Kidney epithelial cell (primary cell): ENCODE measurements at regions not wholly inside any gene's neighbourhood (a gene's known extent, or its start where the extent isn't known, plus 50 kb on each side); places are given as distances from the start of the nearest gene placed in this dataset.

Experiments used
- DNase-seq: peaks from one replicate; pipeline ENCODE4 v3.0.0-alpha.2; 2010; ENCODE audit warnings: low read depth
- H3K27me3 ChIP-seq: 2 replicates; pipeline ENCODE4 v1.6.0; 2011; ENCODE audit warnings: low read length; ENCODE audit not compliant: control insufficient read depth, insufficient read depth
- H3K36me3 ChIP-seq: 2 replicates; pipeline ENCODE4 v1.5.1; 2011; ENCODE audit warnings: low read length; ENCODE audit not compliant: control insufficient read depth, insufficient read depth
- H3K4me3 ChIP-seq: 2 replicates; pipeline ENCODE4 v1.5.1; 2011; ENCODE audit warnings: low read depth, mild to moderate bottlenecking, control low read depth, low read length
- CTCF ChIP-seq: IDR thresholded peaks from 2 replicates; pipeline ENCODE4 v1.5.1; 2011; ENCODE audit warnings: mild to moderate bottlenecking, moderate library complexity, low read length, control low read depth, inconsistent platforms; ENCODE audit not compliant: insufficient read depth, poor library complexity, severe bottlenecking

GRCh38 chr3:106707347-106707746, 669.9 kb upstream of the CCDC54 start:
- H3K4me3 ChIP-seq, result no peak overlapping the region
- DNase-seq, result no peak
- TF ChIP-seq CTCF, result no peak
- H3K36me3 ChIP-seq, result no peaks in the 10 kb centered on the region
- no peaks in the 10 kb centered on the region for H3K27me3 ChIP-seq

GRCh38 chr3:106710596-106710995, 666.6 kb upstream of the CCDC54 start:
- no peaks in the 10 kb centered on the region for H3K36me3 ChIP-seq
- no peak for DNase-seq
- TF ChIP-seq CTCF, result no peak
- H3K4me3 ChIP-seq, result no peak overlapping the region
- H3K27me3 ChIP-seq, result no peaks in the 10 kb centered on the region

GRCh38 chr3:106711650-106712049, 665.6 kb upstream of the CCDC54 start:
- Histone ChIP-seq H3K36me3 (no peaks in the 10 kb centered on the region), H3K27me3 (no peaks in the 10 kb centered on the region), H3K4me3 (no peak overlapping the region)
- no peak for TF ChIP-seq CTCF
- DNase-seq, result peak; percentile 73

GRCh38 chr3:106714400-106714799, 662.8 kb upstream of the CCDC54 start:
- Histone ChIP-seq H3K4me3 (no peak overlapping the region), H3K27me3 (no peaks in the 10 kb centered on the region), H3K36me3 (no peaks in the 10 kb centered on the region)
- no peak for DNase-seq
- TF ChIP-seq CTCF, result no peak

GRCh38 chr3:106715286-106715685, 662.0 kb upstream of the CCDC54 start:
- Histone ChIP-seq H3K36me3 (no peaks in the 10 kb centered on the region), H3K27me3 (no peaks in the 10 kb centered on the region), H3K4me3 (no peak overlapping the region)
- TF ChIP-seq CTCF, result no peak
- DNase-seq, result no peak

- no peak for DNase-seq
- Histone ChIP-seq H3K36me3 (no peaks in the 10 kb centered on the region), H3K4me3 (no peak overlapping the region), H3K27me3 (no peaks in the 10 kb centered on the region)
- no peak for TF ChIP-seq CTCF
Measured at GRCh38 chr3:106717178-106717780, 660.0 kb upstream of the CCDC54 start.
